Adrenal gland (tissue), 5 donors: ENCODE measurements at regions not wholly inside any gene's neighbourhood (a gene's known extent, or its start where the extent isn't known, plus 50 kb on each side); places are given as distances from the start of the nearest gene placed in this dataset.

Experiments used
- POLR2A ChIP-seq, 2 donors: fragments of 450-650 bp; IDR thresholded peaks; one replicate each; pipeline ENCODE4 v1.6.1; 2017; ENCODE audit warnings: antibody characterized with exemption in 2 of 2, mild to moderate bottlenecking in 2 of 2, moderate library complexity in 1 of 2
- TF ChIP-seq, protein P1 (sequence below), 6 experiments: fragments of 450-650 bp in 4 of 6; fragments of 200-600 bp in 2 of 6; sonication (generic) in 1 of 6; IDR thresholded peaks; 1 replicate in 5 of 6; 2 replicates in 1 of 6; pipeline versions ENCODE4 v1.5.1 to v1.8.0; 2016 to 2021; ENCODE audit warnings: antibody characterized with exemption in 6 of 6, mild to moderate bottlenecking in 2 of 6, moderate library complexity in 1 of 6
- donor health status: DM: no; HTN: no; CAD: no.

DNA sequence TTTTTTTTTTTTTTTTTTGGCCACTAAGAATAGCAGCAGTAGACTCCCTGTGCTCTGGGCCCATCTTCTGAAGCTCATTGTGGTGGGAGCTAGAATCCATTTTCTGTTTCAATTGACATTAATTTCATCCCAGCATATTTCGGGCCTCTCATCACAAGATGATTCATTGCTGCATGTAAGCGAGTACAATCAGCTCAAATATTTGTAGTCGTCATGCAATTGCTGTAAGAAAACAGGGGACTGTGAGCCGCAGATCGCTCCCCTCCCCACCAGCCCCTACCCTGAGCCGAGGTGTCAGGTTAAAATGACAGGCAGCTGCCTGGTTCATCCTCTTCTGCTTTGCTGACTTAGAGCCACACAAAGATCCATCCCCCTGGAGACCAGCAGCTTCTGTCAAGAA, 358.8 kb upstream of the CDH5 start:
- TF ChIP-seq, protein P1, sequence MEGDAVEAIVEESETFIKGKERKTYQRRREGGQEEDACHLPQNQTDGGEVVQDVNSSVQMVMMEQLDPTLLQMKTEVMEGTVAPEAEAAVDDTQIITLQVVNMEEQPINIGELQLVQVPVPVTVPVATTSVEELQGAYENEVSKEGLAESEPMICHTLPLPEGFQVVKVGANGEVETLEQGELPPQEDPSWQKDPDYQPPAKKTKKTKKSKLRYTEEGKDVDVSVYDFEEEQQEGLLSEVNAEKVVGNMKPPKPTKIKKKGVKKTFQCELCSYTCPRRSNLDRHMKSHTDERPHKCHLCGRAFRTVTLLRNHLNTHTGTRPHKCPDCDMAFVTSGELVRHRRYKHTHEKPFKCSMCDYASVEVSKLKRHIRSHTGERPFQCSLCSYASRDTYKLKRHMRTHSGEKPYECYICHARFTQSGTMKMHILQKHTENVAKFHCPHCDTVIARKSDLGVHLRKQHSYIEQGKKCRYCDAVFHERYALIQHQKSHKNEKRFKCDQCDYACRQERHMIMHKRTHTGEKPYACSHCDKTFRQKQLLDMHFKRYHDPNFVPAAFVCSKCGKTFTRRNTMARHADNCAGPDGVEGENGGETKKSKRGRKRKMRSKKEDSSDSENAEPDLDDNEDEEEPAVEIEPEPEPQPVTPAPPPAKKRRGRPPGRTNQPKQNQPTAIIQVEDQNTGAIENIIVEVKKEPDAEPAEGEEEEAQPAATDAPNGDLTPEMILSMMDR (IDR thresholded peaks at IDR 0.05), result no peak
- TF ChIP-seq POLR2A (IDR thresholded peaks at IDR 0.05), result no peak
